HCT116 (cell line): ENCODE measurements at regions not wholly inside any gene's neighbourhood (a gene's known extent, or its start where the extent isn't known, plus 50 kb on each side); places are given as distances from the start of the nearest gene placed in this dataset.

Experiments
- ATAC-seq: fragments of 200-7000 bp; cut with Tn5 transposase; 2 replicates; pipeline ENCODE4 v1.9.1; 2020; ENCODE audit warnings: mild to moderate bottlenecking, moderate library complexity
- BruUV-seq: library from RNA; stranded (reverse); fragments of 400-500 nt; replicated peaks from 2 replicates; lab custom pipeline; 2021; lab: Mats Ljungman, UMichigan
- CTCF ChIA-PET: fragments of 300-600 bp; sonication (Branson Sonifier 250); formaldehyde crosslinking; loops from one replicate; lab custom pipeline; 2021; ENCODE audit warnings: antibody characterized with exemption; lab: Charles Lee
- POLR2A ChIA-PET: fragments of 300-600, 350-600 bp; sonication (Branson Sonifier 250); formaldehyde crosslinking; loops from one replicate; lab custom pipeline; 2021; ENCODE audit warnings: antibody characterized with exemption; lab: Charles Lee
- RAD21 ChIA-PET, 2 experiments: fragments of 300-600 bp; sonication (Branson Sonifier 250); formaldehyde crosslinking; loops; one replicate each; lab custom pipeline; 2023; ENCODE audit warnings: low total read pairs in 2 of 2; ENCODE audit not compliant: uncharacterized antibody in 2 of 2, unreplicated experiment in 2 of 2, low non-redundant PET in 1 of 2; lab: Charles Lee
- DNase-seq: peaks from one replicate; pipeline ENCODE4 v3.0.0-alpha.2; 2010; ENCODE audit warnings: low read depth, low spot score
- H2AFZ ChIP-seq: fragments of 200-600 bp; shearing (Covaris generic), sonication (generic); 2 replicates; pipeline ENCODE4 v1.6.1; 2017; ENCODE audit warnings: low read depth, mixed run types, mixed read lengths, antibody characterized with exemption, low read length; ENCODE audit not compliant: poor library complexity, severe bottlenecking
- H3K27ac ChIP-seq: 2 replicates; pipeline ENCODE4 v1.5.1; 2012; ENCODE audit warnings: low read depth, low read length
- H3K27me3 ChIP-seq: fragments of 200-600 bp; sonication (generic); 2 replicates; pipeline ENCODE4 v1.6.1; 2016; ENCODE audit warnings: mixed run types, low read length, mixed read lengths; ENCODE audit not compliant: insufficient read depth
- H3K36me3 ChIP-seq, 2 experiments: fragments of 200-500 bp in 1 of 2; fragments of 200-600 bp in 1 of 2; sonication (Bioruptor generic) in 1 of 2; sonication (generic) in 1 of 2; 2 replicates each; pipeline versions ENCODE4 v1.5.1 to v1.6.1; 2014 to 2016; ENCODE audit warnings: low read length in 2 of 2, inconsistent platforms in 1 of 2, mixed read lengths in 1 of 2, mixed run types in 1 of 2; ENCODE audit not compliant: insufficient read depth in 2 of 2, control insufficient read depth in 1 of 2
- H3K4me1 ChIP-seq, 2 experiments: fragments of 200-600 bp in 1 of 2; sonication (generic) in 1 of 2; 2 replicates each; pipeline versions ENCODE4 v1.5.1 to v1.6.1; 2012 to 2017; ENCODE audit warnings: low read length in 2 of 2, inconsistent platforms in 1 of 2, mild to moderate bottlenecking in 1 of 2, mixed read lengths in 1 of 2, mixed run types in 1 of 2, moderate library complexity in 1 of 2; ENCODE audit not compliant: insufficient read depth in 2 of 2, control insufficient read depth in 1 of 2
- H3K4me2 ChIP-seq: fragments of 200-600 bp; sonication (generic); 2 replicates; pipeline ENCODE4 v1.6.1; 2017; ENCODE audit warnings: mixed run types, low read length, mixed read lengths
- H3K4me3 ChIP-seq, 2 experiments: fragments of 200-600 bp in 1 of 2; sonication (generic) in 1 of 2; replicated peaks in 1 of 2; 2 replicates each; pipeline ENCODE4 v1.5.1; 2011 to 2016; ENCODE audit warnings: low read length in 2 of 2, control low read depth in 1 of 2, low read depth in 1 of 2, mild to moderate bottlenecking in 1 of 2, mixed read lengths in 1 of 2, mixed run types in 1 of 2
- H3K79me2 ChIP-seq: fragments of 200-600 bp; sonication (generic); 2 replicates; pipeline ENCODE4 v1.6.1; 2017; ENCODE audit warnings: mild to moderate bottlenecking, mixed run types, low read length, moderate library complexity, mixed read lengths; ENCODE audit not compliant: insufficient read depth
- H3K9ac ChIP-seq: fragments of 200-600 bp; sonication (generic); 2 replicates; pipeline ENCODE4 v1.6.1; 2016; ENCODE audit warnings: low read length, mixed read lengths
- H3K9me2 ChIP-seq: fragments of 200-600 bp; sonication (generic), shearing (Covaris generic); 2 replicates; pipeline ENCODE4 v1.6.1; 2017; ENCODE audit warnings: mixed run types, mild to moderate bottlenecking, moderate library complexity; ENCODE audit not compliant: insufficient read depth
- H3K9me3 ChIP-seq, 2 experiments: fragments of 200-500 bp in 1 of 2; fragments of 200-600 bp in 1 of 2; sonication (Bioruptor generic) in 1 of 2; sonication (generic) in 1 of 2; 2 replicates each; pipeline ENCODE4 v1.6.1; 2014 to 2017; ENCODE audit warnings: low read length in 2 of 2, mixed read lengths in 2 of 2, inconsistent platforms in 1 of 2, low read depth in 1 of 2, mild to moderate bottlenecking in 1 of 2, mixed run types in 1 of 2, moderate library complexity in 1 of 2; ENCODE audit not compliant: control insufficient read depth in 1 of 2, insufficient read depth in 1 of 2
- H4K20me1 ChIP-seq: fragments of 200-600 bp; sonication (generic), shearing (Covaris generic); 2 replicates; pipeline ENCODE4 v1.6.1; 2017; ENCODE audit warnings: mixed run types, mild to moderate bottlenecking, moderate library complexity; ENCODE audit not compliant: insufficient read depth
- EGR1 ChIP-seq: IDR thresholded peaks from 2 replicates; pipeline ENCODE4 v1.6.1; 2012; ENCODE audit warnings: low read depth
- EZH2 ChIP-seq: fragments of 200-600 bp; sonication (generic); IDR thresholded peaks from 2 replicates; pipeline ENCODE4 v1.6.1; 2017; ENCODE audit warnings: antibody characterized with exemption, mixed run types
- EZH2phosphoT487 ChIP-seq: fragments of 200-600 bp; IDR thresholded peaks from 2 replicates; pipeline ENCODE4 v1.6.1; 2018; ENCODE audit warnings: antibody characterized with exemption, borderline replicate concordance
- JUND ChIP-seq: IDR thresholded peaks from 2 replicates; pipeline ENCODE4 v1.6.1; 2012
- MAX ChIP-seq: IDR thresholded peaks from 2 replicates; pipeline ENCODE4 v1.6.1; 2012
- RAD21 ChIP-seq: IDR thresholded peaks from 2 replicates; pipeline ENCODE4 v1.6.1; 2012; ENCODE audit warnings: low read depth, mild to moderate bottlenecking
- SRF ChIP-seq: IDR thresholded peaks from 2 replicates; pipeline ENCODE4 v1.6.1; 2012; ENCODE audit warnings: low read depth
- intact Hi-C: fragments of 100-400 bp; cut with micrococcal nuclease; formaldehyde crosslinking; loops from 2 replicates; pipeline ENCODE4 v1.10.0; 2022

DNA sequence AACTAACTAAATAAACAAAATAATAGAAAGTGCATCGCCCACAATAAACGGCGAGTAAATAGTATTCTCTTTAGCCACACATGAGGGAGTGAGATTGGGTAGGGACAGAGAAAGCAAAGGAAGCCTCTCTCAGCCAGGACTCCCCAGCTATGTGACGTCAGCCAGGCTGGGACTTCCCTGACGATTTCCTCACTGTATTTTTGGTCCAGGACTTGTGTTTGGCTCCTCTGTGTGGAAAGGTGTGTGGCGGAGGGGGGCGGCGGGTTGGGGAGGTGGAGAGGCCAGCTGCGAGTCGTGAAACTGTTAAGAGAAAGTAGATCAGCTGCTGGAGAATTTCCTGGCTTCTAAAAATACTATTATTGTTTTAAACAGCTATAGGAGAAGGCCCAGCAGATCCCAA, 1124.6 kb downstream of the AACS start:
- intact Hi-C loops: no loop called here
- no TSS peak for BruUV-seq
- H3K9me3 ChIP-seq: peaks cover 0 to 12% of the 10 kb centered on the region in 2 experiments; a peak in 2 of 4 replicates

GRCh38 chr12:126191031-126191891, 1126.0 kb downstream of the AACS start:
- H3K79me2 ChIP-seq: no peaks in the 10 kb centered on the region
- ChIA-PET RAD21 (no interaction called here), CTCF (no interaction called here), POLR2A (no interaction called here)
- H3K36me3 ChIP-seq: no peaks in the 10 kb centered on the region
- no peak overlapping the region for H2AFZ ChIP-seq
- H3K9me2 ChIP-seq: no peaks in the 10 kb centered on the region
- DNase-seq: no peak
- no peaks in the 10 kb centered on the region for H3K27me3 ChIP-seq
- intact Hi-C loops: no loop called here
- no peak for TF ChIP-seq JUND
- H3K9me3 ChIP-seq: peaks cover 0 to 12% of the 10 kb centered on the region in 2 experiments; a peak in 2 of 4 replicates
- H3K4me3 ChIP-seq: no peak overlapping the region
- no peaks in the 10 kb centered on the region for H4K20me1 ChIP-seq
- H3K27ac ChIP-seq: no peak overlapping the region
- ATAC-seq: no peak
- H3K9ac ChIP-seq: no peak overlapping the region
- H3K4me1 ChIP-seq: no peaks in the 10 kb centered on the region
- BruUV-seq: no TSS peak
- H3K4me2 ChIP-seq: no peak overlapping the region

More for the DNA sequence above, 1124.6 kb downstream of the AACS start:
- TF ChIP-seq JUND (no peak), RAD21 (no peak), SRF (no peak), MAX (no peak), EZH2 (no peak), EZH2phosphoT487 (no peak), EGR1 (no peak)
- Histone ChIP-seq H3K4me1 (no peaks in the 10 kb centered on the region), H3K27me3 (no peaks in the 10 kb centered on the region), H3K9me2 (no peaks in the 10 kb centered on the region), H3K36me3 (no peaks in the 10 kb centered on the region), H3K9ac (no peak overlapping the region), H3K4me2 (no peak overlapping the region), H3K79me2 (no peaks in the 10 kb centered on the region), H3K27ac (no peak overlapping the region), H4K20me1 (no peaks in the 10 kb centered on the region), H2AFZ (no peak overlapping the region), H3K4me3 (no peak overlapping the region)
- no peak for DNase-seq
- ChIA-PET POLR2A (no interaction called here), RAD21 (no interaction called here), CTCF (no interaction called here)
- ATAC-seq: no peak
